IPS DF 6.9 (cell line): ENCODE measurements at regions not wholly inside any gene's neighbourhood (a gene's known extent, or its start where the extent isn't known, plus 50 kb on each side); places are given as distances from the start of the nearest gene placed in this dataset.
"Not testable (repeated sequence)": the region's sequence is repeated elsewhere in the genome, so short reads cannot be mapped to it uniquely, and the experiment has no call there.

Experiments used
- DNase-seq: peaks from one replicate; pipeline ENCODE4 v3.0.0-alpha.2; 2013; ENCODE audit warnings: low read depth, low spot score
- H3K27ac ChIP-seq: one replicate; pipeline ENCODE4 v1.5.1; 2013; ENCODE audit warnings: low read length, control low read depth
- H3K27me3 ChIP-seq: 2 replicates; pipeline ENCODE4 v1.6.1; 2013; ENCODE audit warnings: mild to moderate bottlenecking, low read length; ENCODE audit not compliant: control insufficient read depth, insufficient read depth
- H3K36me3 ChIP-seq: 2 replicates; pipeline ENCODE4 v1.6.1; 2013; ENCODE audit warnings: low read length; ENCODE audit not compliant: control insufficient read depth, insufficient read depth
- H3K4me1 ChIP-seq: 2 replicates; pipeline ENCODE4 v1.6.1; 2013; ENCODE audit warnings: low read length; ENCODE audit not compliant: control insufficient read depth, insufficient read depth
- H3K4me3 ChIP-seq: 2 replicates; pipeline ENCODE4 v1.5.1; 2013; ENCODE audit warnings: mild to moderate bottlenecking, low read length
- H3K9me3 ChIP-seq: 2 replicates; pipeline ENCODE4 v1.6.1; 2013; ENCODE audit warnings: low read length, inconsistent platforms; ENCODE audit not compliant: control insufficient read depth, insufficient read depth
- WGBS: extraction: QIAGEN DNeasy Blood & Tissue Kit; methylation state at CpG from one replicate; pipeline ENCODE4 v1.1.7; 2013; ENCODE audit warnings: mixed read lengths, missing lambda C conversion rate; ENCODE audit not compliant: insufficient read length, insufficient coverage; 5-methylcytosine and 5-hydroxymethylcytosine counted together

DNA sequence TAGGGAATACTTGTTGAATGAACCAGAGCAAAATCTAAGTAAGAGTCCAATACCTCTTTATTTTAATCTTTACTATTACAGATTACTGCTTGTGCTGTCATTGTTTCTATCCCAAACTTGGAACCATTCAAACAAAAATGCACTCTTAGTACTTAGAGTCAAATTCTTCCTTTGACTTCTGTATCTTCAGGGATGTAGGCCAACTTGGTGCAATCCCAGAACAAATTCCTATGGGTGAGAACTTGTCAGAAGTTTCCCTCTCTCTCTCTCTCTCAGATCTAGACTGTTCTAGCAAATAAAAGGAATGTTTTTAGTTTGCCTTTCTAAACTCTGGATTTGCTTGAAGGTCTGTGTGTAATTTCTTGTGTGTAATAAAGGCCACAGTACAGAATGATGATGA, 329.0 kb upstream of the TMTC4 start:
- DNase-seq: no peak
- Histone ChIP-seq H3K27me3 (no peaks in the 10 kb centered on the region), H3K4me3 (no peak overlapping the region), H3K36me3 (no peaks in the 10 kb centered on the region), H3K9me3 (no peaks in the 10 kb centered on the region; the same call in 1 of the 2 replicates), H3K27ac (no peak overlapping the region), H3K4me1 (no peaks in the 10 kb centered on the region)

DNA sequence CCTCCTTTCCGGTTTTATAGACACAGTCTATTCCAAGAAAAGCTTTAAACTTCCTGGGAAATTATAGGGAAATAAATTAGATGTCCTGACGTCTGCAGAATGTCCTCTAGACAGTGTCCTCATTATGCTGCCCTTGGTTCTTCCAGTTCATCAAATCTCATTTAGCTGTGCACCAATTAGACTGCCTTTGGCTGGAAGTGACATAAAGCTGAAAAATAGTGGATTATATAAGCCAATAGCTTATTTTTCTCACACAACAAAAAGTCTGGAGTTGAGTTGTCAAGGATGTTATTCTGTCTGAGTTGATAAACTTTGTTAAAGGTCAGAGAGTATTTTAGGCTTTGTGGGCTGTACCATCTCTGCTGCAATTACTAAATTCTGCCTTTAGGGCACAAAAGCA, 314.8 kb upstream of the TMTC4 start:
- DNase-seq: no peak
- Histone ChIP-seq H3K4me3 (no peak overlapping the region), H3K27me3 (no peaks in the 10 kb centered on the region), H3K36me3 (no peaks in the 10 kb centered on the region), H3K4me1 (peaks cover 1% of the 10 kb centered on the region; the same call in 1 of the 2 replicates), H3K9me3 (no peaks in the 10 kb centered on the region), H3K27ac (no peak overlapping the region)
- no CpG with 5 or more reads among the region's 2 CpGs for WGBS

DNA sequence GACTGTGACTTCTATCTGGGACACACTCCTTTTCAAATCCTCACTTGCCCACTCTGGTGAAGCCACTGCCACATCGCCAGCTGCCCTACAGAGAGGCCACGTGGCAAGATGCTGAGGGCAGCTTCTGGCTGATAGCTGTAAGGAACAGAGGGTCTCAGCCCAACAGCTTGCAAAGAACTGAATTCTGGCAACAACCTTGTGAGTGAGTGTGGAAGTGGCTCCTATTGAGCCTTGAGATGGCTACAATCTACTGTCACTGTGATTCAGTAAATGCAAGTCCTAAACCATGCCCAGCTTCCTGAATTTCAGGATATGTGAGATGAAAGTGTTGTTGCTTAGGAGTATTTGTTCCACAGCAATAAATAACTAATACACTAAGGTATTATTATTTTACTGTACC, 314.3 kb upstream of the TMTC4 start:
- Histone ChIP-seq H3K9me3 (no peaks in the 10 kb centered on the region), H3K4me3 (no peak overlapping the region), H3K27ac (no peak overlapping the region), H3K36me3 (no peaks in the 10 kb centered on the region), H3K4me1 (peaks cover 1% of the 10 kb centered on the region; the same call in 1 of the 2 replicates), H3K27me3 (no peaks in the 10 kb centered on the region)
- DNase-seq: no peak
- no CpG with 5 or more reads among the region's 2 CpGs for whole genome bisulfite sequencing

DNA sequence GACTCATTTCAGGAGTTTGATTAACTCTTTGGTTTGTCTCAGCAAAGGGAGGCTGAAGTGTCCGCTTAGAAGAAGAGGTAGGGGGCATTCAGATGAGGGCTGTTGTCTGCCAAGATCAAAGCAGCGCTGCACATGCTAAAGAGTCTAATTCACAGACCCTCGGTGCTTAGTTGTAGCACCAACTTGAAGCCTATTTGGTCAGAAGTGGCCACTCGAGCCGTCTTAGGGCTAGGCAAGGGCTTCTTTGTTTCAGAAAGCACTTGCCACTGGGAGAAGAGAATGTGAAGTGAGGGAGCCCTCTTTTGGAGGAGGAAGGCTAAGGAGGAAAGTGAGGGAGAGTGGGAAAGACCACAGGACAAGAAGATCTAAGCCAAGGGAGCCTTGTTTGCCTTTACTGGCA, 313.4 kb upstream of the TMTC4 start:
- H3K36me3 ChIP-seq: no peaks in the 10 kb centered on the region
- no CpG with 5 or more reads among the region's 5 CpGs for WGBS
- H3K4me1 ChIP-seq: peaks cover 1% of the 10 kb centered on the region; the same call in 1 of the 2 replicates
- no peak overlapping the region for H3K27ac ChIP-seq
- H3K9me3 ChIP-seq: no peaks in the 10 kb centered on the region
- no peak overlapping the region for H3K4me3 ChIP-seq
- peak; percentile 25 for DNase-seq
- no peaks in the 10 kb centered on the region for H3K27me3 ChIP-seq

DNA sequence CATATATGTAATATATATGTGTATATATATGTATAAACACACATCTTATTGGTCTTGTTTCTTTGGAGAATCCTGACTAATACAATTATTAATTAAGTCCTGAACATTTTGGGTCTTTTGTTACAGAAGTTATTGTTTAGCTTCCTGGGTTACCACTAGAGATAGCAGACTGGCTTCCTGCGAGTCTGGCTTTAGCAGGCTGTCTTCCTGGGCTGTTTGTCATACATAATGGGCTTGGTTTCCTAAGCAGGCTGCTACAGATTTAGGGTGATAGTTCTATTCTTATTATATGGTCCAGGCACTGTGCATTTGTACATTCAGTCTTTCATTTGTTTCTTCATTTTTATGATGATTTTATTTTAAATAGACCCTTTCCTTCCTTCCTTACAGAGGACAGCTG, 312.0 kb upstream of the TMTC4 start:
- DNase-seq: no peak
- Histone ChIP-seq H3K9me3 (no peaks in the 10 kb centered on the region), H3K27me3 (no peaks in the 10 kb centered on the region), H3K27ac (no peak overlapping the region), H3K4me3 (no peak overlapping the region), H3K36me3 (no peaks in the 10 kb centered on the region), H3K4me1 (peaks cover 1% of the 10 kb centered on the region; the same call in 1 of the 2 replicates)
- no CpG with 5 or more reads among the region's 1 CpG for WGBS

DNA sequence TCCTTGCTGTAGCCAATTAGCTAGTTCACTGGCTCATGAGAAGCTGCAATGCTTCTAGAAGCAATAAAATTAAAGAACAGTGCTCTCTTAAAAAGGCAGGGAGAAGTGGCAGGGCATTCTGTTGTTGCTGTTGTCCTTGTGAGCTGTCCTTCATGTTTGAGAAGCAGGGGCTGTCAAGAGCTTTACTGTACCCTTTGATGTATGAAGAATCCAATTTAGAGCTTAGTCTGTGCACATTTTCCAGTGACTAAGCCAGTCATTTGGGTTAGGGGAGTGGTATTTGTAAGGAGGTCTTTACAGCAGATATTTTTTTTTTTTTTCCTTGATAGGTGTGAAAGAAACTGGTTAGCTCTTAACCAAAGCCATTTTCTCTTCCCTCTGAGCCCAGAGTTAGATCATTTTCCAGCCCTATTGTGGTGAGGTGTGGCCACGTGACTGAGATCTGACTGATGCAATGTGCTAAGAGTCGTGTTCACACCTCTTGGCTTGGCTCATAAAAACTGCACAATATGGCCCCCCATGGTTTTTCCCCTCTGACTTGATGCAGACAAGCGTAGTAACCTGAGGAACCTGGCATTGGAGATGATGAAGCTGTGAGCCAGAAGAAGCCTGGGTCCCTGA, 309.6 kb upstream of the TMTC4 start:
- no peak for DNase-seq
- H3K36me3 ChIP-seq: no peaks in the 10 kb centered on the region
- peaks cover 1% of the 10 kb centered on the region; the same call in 1 of the 2 replicates for H3K4me1 ChIP-seq
- H3K27me3 ChIP-seq: no peaks in the 10 kb centered on the region
- no peak overlapping the region for H3K4me3 ChIP-seq
- no peak overlapping the region for H3K27ac ChIP-seq
- H3K9me3 ChIP-seq: no peaks in the 10 kb centered on the region
- WGBS: no CpG with 5 or more reads among the region's 3 CpGs

DNA sequence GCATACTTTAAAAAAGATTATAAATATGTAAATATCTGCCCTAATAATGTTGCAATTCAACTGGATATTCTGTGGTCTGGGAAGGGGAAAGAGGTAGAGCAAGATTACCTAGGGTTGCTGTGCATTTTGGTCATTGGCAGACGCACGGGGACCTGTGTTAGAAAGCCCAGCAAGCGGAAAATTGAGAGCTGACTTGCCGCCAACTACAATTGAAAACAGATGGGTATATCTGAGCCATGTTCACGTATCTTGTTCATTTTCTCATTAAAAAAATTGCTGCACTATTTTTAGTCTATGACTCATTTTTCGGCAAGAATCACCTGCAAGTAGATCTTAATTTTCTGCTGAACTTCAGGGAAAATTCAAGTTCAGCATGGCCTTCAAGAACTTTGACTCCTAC, 308.5 kb upstream of the TMTC4 start:
- H3K4me3 ChIP-seq: no peak overlapping the region
- H3K4me1 ChIP-seq: peaks cover 1% of the 10 kb centered on the region; the same call in 1 of the 2 replicates
- H3K27ac ChIP-seq: no peak overlapping the region
- no peaks in the 10 kb centered on the region for H3K27me3 ChIP-seq
- no peaks in the 10 kb centered on the region for H3K9me3 ChIP-seq
- H3K36me3 ChIP-seq: no peaks in the 10 kb centered on the region
- WGBS: no CpG with 5 or more reads among the region's 6 CpGs
- no peak for DNase-seq

DNA sequence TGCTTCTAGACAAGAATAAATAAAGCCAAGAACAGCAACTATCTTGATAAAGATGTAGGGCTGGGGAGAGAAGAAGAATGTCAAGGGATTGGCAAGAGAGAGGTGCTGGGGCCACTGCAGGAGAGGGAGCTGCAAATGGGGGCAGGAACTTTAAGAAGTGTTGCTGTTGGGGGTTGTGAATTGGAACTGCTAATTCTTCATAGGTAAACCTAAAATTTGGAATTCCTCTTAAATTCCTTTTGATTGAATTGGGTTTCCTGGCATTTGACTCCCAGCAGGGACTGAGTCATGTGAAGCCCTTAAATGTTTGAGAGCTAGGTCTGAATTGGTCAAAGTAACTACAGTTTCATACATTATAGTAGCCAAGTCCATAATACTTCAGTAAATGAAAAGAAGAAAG, 305.6 kb upstream of the TMTC4 start:
- no peak for DNase-seq
- Histone ChIP-seq H3K27ac (no peak overlapping the region), H3K9me3 (no peaks in the 10 kb centered on the region), H3K4me1 (no peaks in the 10 kb centered on the region), H3K4me3 (no peak overlapping the region), H3K36me3 (no peaks in the 10 kb centered on the region), H3K27me3 (no peaks in the 10 kb centered on the region)

DNA sequence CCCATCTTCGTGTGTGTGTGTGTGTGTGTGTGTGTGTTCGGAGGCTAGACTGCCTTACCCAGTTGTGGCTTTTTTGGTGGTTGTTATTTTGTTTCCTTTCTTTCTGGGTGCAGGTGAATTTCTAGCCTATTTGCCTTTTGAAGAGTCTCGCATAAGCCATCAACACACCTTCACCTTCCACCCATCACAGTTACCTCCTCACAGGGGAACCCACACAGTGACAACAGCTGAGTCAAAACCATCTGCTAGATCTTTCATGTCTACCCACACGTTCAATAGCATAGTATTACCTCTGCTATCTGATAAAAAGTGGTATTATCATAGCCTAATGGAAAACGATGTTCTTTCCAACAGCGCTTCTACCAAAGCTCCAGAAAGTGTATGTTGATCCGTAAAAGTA, 303.2 kb upstream of the TMTC4 start:
- Histone ChIP-seq H3K36me3 (no peaks in the 10 kb centered on the region), H3K27ac (no peak overlapping the region), H3K4me3 (no peak overlapping the region), H3K27me3 (no peaks in the 10 kb centered on the region), H3K9me3 (no peaks in the 10 kb centered on the region), H3K4me1 (no peaks in the 10 kb centered on the region)
- no peak for DNase-seq
- WGBS: no CpG with 5 or more reads among the region's 7 CpGs

DNA sequence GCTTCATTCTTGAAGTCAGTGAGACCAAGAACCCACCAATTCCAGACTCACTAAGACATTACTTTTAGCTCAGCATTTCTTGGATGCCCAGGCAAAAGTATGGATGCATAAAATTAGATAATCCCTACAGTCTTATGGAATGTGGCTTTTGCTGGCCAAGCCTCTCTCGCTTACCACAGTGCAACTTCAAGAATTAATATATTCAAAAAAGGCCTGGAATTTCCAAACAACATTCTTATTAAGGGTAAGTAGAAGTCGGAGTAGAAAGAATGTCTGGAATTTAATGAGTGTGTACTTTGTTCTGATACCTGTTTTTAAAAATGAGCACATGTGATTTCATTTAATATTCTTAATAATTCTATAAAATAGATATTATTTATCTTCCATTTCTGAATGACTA, 302.4 kb upstream of the TMTC4 start:
- Histone ChIP-seq H3K4me3 (no peak overlapping the region), H3K36me3 (no peaks in the 10 kb centered on the region), H3K4me1 (no peaks in the 10 kb centered on the region), H3K27me3 (no peaks in the 10 kb centered on the region), H3K27ac (no peak overlapping the region), H3K9me3 (no peaks in the 10 kb centered on the region)
- DNase-seq: no peak
- WGBS: no CpG with 5 or more reads among the region's 2 CpGs

DNA sequence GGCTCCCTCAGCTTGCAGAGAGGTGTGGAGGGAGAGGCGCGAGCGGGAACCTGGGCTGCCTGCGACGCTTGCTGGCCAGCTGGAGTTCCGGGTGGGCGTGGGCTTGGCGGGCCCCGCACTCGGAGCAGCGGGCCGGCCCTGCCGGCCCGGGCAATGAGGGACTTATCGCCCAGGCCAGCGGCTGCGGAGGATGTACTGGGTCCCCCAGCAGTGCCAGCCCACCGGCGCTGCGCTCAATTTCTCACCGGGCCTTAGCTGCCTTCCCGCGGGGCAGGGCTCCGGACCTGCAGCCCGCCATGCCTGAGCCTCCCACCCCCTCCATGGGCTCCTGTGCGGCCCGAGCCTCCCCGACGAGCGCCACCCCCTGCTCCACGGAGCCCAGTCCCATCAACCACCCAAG, 301.1 kb upstream of the TMTC4 start:
- no CpG with 5 or more reads among the region's 31 CpGs for WGBS
- not testable (repeated sequence) for H3K36me3 ChIP-seq, H3K27ac ChIP-seq, DNase-seq, H3K4me1 ChIP-seq, H3K27me3 ChIP-seq, H3K9me3 ChIP-seq, H3K4me3 ChIP-seq
